Mesenteric fat pad (tissue), 1 donor: ENCODE measurements at regions not wholly inside any gene's neighbourhood (a gene's known extent, or its start where the extent isn't known, plus 50 kb on each side); places are given as distances from the start of the nearest gene placed in this dataset.
A peak's percentile ranks its signal among the peaks of the same experiment; 100 is the strongest.

ENCODE experiments used
- DNase-seq: peaks from one replicate; pipeline ENCODE4 v3.0.0-alpha.2; 2020; ENCODE audit warnings: low spot score
- donor health status: DM: yes; HTN: yes; CAD: no.

DNA sequence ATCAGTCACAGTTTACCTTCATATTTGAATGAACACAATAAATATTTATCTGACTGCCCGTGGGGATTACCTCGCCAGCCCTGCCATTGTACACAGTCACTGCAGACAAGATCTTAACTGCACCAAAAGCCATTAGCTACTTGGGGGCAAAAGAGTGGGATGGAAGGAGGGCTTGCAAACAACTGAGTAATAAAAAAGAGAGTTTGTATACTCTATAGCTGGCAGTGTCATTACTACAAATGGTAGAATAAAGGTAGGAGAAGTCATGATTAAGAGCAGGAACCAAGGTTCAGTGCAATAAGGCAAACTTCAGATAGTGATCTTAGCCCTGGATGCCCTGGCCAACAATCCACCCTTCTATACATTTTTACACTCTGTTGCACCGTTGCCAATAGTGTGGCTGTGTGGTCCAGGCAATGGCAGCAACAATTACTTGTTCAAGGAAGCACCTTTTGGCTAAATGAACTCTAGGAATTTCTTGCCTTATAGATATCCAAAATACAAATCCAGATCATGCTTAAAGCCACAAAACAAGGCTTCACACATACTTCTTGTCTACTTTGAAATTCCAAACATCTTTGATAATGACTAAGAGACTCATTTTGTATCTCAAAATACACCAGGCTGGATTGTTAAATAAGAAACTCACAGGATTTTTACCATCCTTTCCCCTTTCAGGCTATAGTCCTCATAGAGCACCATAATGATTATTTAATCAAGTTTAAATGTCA is 955.4 kb upstream of the ADGRB3 start:
- DNase-seq: no peak

- DNase-seq: no peak
Observed at GRCh38 chr6:67676892-67677291, 958.2 kb upstream of the ADGRB3 start.

DNA sequence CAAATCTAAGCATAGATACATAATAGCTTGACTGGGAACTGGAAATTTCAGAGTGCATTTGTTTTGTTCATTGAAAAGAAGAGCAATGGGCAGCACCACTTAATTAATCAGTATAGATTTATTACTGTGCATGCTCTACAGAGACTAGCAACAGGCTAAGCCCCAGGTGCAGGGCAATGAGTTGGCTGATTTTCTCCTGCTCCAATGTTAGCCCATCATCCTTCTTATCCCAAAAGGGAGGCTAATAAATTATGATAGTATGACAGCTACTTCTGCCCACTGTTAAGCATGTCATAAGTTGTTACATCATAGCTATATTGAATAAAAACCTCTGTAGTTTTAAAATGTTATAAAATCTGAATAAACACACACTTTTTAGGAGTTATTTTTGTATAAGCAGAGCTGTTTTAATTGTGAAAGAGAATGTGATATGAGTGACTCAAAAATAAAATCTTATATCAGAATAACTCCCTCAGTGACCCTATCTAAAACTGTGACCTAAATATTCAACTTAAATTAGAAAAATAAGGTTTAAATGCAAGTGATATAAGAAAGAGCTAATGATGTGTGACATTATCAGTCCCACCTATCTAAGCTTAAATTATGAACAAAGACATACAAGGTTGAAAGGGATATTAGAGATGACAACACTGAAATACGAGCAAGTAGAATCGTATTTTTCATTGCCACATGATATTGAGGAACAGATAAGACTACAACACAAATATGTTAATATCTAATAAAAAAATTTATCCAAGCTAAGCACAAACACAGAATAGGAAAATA is 967.3 kb upstream of the ADGRB3 start:
- no peak for DNase-seq

DNA sequence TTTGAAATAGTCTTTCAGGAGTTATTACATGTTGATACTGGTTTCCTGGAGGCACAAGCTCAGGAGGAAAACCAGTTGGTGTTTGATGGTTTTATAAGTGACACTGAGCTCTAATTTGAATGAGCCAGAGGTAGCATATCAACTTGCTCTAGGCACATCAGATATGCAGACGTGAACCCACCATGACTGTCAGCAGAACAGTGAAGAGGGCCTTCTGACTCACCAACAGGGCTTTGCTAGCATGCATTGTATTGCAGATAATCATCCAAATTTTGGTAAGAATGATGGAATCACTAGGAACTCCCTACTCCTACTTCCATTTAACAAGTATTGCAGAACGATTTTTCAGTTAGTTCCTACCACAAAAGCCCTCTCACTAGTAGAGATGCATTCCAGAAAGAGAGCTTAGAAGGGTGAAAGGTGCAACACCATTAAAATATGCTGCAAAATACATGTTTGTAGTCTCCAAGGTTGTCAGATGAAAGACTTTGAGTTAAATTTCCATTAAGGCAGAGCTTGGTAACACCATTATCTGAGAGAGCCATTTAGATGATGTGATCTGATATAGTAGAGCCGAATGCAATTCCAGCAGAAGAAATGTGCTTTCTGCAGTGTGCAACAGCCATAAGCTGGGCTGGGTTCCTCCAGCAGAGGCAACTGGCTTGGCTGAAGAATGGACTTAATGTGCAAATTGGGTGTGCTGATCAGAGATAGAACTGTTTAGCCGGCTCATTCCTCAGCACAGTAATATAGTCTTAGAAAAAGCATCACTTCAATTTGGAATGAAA is 968.7 kb upstream of the ADGRB3 start:
- no peak for DNase-seq

- no peak for DNase-seq
Observed at GRCh38 chr6:67664942-67665341, 970.1 kb upstream of the ADGRB3 start.

DNA sequence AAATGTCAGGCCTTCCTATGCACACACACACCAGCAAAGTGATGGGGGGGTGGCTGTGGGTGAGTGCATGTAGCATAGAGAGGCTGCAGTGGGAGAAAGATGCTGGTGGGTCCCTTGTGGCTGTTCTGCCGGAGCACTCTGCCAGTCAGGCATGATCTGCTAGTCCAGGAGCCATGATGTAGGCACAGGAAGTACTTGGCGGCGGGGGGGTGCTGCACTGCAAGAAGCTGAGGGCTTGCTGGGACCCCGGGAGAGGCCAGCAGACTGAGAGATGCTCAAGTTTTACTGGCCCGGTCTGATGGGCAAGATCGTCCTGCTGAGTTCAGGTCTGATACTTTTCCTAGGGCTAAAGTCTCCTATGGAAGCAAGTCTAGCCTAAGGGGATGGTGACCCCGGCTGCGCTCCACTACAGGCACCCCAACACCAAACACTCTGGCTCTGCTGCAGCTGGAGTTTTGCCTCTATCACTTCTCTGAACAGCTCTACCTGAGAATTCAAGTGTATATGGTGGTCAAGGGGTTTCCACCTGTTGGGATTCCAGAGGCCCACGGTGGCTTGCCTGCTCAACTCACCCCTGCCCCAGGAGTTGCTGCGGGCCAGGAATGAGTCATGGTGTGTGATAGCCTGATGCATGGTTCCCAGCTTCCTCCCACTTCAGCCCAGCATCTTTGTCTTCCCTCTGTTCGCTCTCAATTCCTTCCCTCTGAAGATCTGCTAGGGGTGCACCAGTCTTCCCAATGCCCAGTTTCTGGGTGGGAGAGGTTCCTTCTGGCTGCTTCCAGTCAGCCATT is 971.8 kb upstream of the ADGRB3 start:
- DNase-seq: no peak

DNA sequence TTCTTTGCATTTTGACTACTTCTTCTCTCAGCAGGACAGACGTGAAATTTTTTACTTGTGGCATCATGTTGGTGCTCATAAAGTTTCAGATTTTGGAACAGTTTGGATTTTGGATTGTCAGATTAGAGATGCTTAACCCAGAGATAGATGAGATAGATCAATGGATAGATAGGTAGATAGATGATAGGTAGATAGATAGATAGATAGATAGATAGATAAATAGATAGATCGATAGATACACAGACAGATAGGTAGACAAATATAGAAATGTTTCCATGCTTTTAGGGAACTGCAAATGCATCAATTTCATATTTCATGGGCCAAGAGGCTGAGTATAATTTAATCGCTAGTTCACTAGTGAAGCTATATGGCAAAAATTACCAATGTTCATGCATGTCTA is 981.5 kb upstream of the ADGRB3 start:
- no peak for DNase-seq

- DNase-seq: no peak
Observed at GRCh38 chr6:67646550-67646949, 988.5 kb upstream of the ADGRB3 start.

DNA sequence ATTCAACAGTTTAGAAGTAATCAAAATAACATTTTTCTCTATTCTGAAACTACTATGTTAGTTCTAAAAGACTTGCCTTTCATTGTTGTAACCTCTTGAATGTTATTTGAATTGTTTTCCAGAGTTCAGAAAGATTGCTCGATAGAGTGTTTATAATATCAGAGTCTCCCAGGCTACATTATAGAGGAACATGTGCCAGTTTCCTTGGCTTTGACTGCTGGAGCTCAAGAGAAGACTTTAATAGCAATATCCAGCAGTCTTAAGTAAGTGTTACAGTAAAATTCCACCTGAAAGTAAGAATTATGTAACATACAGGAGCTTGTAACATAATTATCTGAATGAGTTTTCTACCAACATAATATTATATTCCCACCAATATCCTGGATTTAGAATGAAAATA is 991.8 kb upstream of the ADGRB3 start:
- DNase-seq: no peak

- DNase-seq: no peak
Observed at GRCh38 chr6:67642582-67642981, 992.5 kb upstream of the ADGRB3 start.

DNA sequence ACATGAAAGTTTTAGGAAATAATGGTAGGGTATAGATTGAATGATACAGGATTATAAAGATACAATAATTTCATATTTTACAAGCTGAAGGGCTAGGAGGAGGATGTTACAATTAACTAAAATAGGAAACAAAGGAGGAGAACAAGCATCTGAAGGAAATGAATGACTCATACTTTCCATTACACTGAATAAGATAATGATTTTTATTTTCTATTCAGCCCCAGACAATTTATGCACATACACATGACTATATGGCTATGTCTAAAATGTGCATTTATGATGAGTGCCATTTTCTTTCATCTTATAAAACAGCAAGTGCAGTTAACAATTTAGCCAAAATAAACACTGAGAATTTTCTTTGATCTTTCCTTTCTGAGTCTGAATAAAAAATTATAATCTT is 994.6 kb upstream of the ADGRB3 start:
- no peak for DNase-seq

DNA sequence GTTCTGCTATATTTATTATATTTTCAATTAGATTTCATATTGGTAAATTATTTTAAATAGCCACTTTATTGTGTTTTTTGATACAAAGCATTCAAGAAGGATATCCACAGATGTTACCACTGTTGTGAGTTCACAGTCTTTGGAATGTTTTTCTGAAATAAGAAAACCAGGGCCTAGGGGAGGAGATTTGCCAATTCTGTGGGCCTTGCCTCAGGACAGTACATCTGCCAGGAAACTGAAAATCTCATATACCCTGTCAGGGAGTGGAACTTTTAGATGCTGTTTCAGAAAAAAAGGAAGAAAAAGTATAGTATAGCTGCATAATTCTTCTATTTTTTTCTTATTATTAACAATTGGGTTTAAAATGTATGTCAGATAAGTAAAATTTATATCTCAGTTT is 995.9 kb upstream of the ADGRB3 start:
- DNase-seq: no peak

DNA sequence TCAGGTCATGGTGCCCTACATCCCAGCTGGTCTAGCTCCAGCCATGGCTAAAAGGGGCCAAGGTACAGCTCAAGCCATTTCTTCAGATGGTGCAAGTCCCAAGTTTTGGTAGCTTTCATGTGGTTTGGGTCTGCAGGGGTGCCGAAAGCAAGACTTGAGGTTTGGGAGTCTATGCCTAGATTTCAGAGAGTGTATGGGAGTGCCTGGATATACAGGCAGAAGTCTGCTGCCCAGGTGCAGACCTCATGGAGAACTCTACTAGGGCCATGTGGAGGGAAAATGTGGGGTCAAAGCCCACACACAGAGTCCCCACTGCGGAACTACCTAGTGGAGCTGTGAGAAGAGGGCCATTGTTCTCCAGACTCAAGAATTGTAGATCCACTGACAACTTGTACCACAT is 1000.9 kb upstream of the ADGRB3 start:
- DNase-seq: peak; percentile 59

DNA sequence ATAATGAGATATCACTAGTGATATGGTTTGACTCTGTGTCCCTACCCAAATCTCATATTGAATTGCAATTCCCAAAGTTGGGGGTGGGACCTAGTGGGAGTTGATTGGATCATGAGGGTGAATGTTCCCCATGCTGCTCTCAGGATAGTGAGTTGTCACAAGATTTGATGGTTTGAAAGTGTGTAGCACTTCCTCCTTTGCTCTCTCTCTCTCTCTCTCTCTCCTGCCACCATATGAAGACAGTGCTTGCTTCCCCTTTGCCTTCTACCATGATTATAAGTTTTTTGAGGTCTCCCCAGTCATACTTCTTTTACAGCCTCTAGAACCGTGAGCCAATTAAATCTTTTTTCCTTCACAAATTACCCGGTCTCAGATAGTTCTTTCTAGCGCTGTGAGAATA is 1002.0 kb upstream of the ADGRB3 start:
- DNase-seq: no peak

GRCh38 chr6:67630146-67630545 is 1004.9 kb upstream of the ADGRB3 start:
- no peak for DNase-seq

- DNase-seq: no peak
Observed at GRCh38 chr6:67629258-67629657, 1005.8 kb upstream of the ADGRB3 start.

DNA sequence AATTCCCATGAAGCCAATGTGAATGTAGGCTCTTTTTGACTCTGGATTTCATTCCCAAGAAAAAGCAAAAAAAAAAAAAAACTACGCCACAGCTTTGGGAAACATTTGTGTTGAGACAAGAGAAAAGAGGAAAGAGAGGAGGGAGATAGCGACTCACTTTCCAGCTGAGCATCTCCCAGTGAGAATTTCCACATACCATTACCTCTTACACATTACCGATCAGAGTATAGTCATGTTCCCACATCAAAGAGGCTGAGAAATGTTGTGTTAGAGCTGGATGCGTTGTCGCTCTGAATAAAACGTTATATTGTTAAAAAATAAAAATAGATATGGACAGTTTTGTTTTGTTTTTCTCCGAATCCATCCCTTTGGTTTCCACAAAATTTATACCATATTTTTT is 1019.3 kb upstream of the ADGRB3 start:
- DNase-seq: no peak

GRCh38 chr6:67608099-67608749 is 1026.9 kb upstream of the ADGRB3 start:
- no peak for DNase-seq

DNA sequence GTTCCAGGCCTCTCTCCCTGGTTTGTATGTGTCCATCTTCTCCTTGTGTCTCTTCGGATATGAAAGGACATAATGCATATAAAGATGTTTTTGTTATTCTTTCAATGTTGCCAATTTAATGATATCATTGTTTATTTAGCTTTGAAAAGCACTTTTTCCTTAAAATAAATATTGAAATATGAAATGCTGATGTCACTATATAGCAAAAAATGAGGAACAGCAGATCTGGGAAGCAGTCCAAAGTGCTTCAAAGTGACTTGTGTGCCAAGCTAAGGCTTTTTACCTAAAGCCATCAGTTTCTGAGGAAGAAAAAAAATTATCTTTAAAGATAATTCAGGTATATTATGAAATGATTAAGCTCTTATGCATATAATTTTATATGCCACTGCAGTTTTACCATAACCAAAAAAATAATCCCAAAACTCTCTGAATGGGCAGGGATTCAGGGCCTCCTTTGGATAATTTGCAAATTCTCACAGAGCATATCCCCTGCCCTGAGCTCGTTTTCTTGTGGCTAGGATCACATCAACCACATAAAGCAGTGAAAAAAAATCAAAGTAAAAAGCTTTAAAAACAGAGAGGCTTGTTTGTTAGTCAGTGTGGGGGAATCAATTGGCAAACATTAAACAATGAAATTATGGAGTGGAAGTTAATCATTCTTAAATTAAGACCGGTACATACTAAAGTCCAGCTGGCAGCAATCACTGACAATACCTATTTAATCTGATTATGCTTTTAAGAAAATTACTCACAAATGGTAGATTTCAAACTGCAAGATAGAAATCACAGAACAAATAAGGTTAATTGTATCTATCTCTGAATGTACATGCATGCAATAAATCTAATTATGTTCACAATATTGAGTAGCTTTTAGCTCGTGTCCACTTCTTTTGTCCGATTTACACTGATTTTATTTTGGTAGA is 1027.9 kb upstream of the ADGRB3 start:
- no peak for DNase-seq

GRCh38 chr6:67594366-67594765 is 1040.7 kb upstream of the ADGRB3 start:
- DNase-seq: no peak
